Natural killer cell (primary cell): ENCODE measurements at regions not wholly inside any gene's neighbourhood (a gene's known extent, or its start where the extent isn't known, plus 50 kb on each side); places are given as distances from the start of the nearest gene placed in this dataset.

ENCODE experiments used
- ATAC-seq, 3 donors: fragments of 150-1000 bp in 2 of 3; fragments of 200-7000 bp in 1 of 3; cut with Tn5 transposase; 1 replicate in 1 of 3; 2 replicates in 2 of 3; pipeline ENCODE4 v1.10.0; 2021; ENCODE audit warnings: mild to moderate bottlenecking in 2 of 3, moderate library complexity in 2 of 3
- DNase-seq, 2 donors: peaks; one replicate each; pipeline versions ENCODE4 v3.0.0 to v3.0.0-alpha.2; 2013 to 2021; ENCODE audit warnings: mixed read lengths in 1 of 2
- H3K27ac ChIP-seq: one replicate; pipeline ENCODE4 v1.5.1; 2013; ENCODE audit warnings: mild to moderate bottlenecking, low read length
- H3K27me3 ChIP-seq: one replicate; pipeline ENCODE4 v1.6.1; 2013; ENCODE audit warnings: low read length; ENCODE audit not compliant: control insufficient read depth, insufficient read depth
- H3K36me3 ChIP-seq: one replicate; pipeline ENCODE4 v1.6.1; 2013; ENCODE audit warnings: low read length; ENCODE audit not compliant: control insufficient read depth, insufficient read depth
- H3K4me1 ChIP-seq: one replicate; pipeline ENCODE4 v1.6.1; 2013; ENCODE audit warnings: low read length; ENCODE audit not compliant: control insufficient read depth, insufficient read depth
- H3K4me3 ChIP-seq: one replicate; pipeline ENCODE4 v1.5.1; 2013; ENCODE audit warnings: low read length
- H3K9me3 ChIP-seq: one replicate; pipeline ENCODE4 v1.6.1; 2013; ENCODE audit warnings: low read length; ENCODE audit not compliant: control insufficient read depth, insufficient read depth
- H3K27ac Mint-ChIP-seq, 2 donors: one replicate each; pipeline ENCODE4 v1.8.0; 2022; ENCODE audit warnings: mild to moderate bottlenecking in 2 of 2, mixed read lengths in 2 of 2, moderate library complexity in 1 of 2
- H3K27me3 Mint-ChIP-seq, 2 donors: one replicate each; pipeline ENCODE4 v1.8.0; 2022; ENCODE audit warnings: low read depth in 2 of 2, mixed read lengths in 2 of 2
- H3K36me3 Mint-ChIP-seq: one replicate; pipeline ENCODE4 v1.8.0; 2022; ENCODE audit warnings: mixed read lengths
- H3K4me1 Mint-ChIP-seq, 2 donors: one replicate each; pipeline ENCODE4 v1.8.0; 2022; ENCODE audit warnings: mixed read lengths in 2 of 2
- H3K4me3 Mint-ChIP-seq: one replicate; pipeline ENCODE4 v1.8.0; 2022; ENCODE audit warnings: mild to moderate bottlenecking, moderate library complexity, mixed read lengths
- H3K9me3 Mint-ChIP-seq, 2 donors: one replicate each; pipeline ENCODE4 v1.8.0; 2022; ENCODE audit warnings: mixed read lengths in 2 of 2
- CTCF ChIP-seq: fragments of 200-600 bp; IDR thresholded peaks from one replicate; pipeline ENCODE4 v1.8.0; 2022; ENCODE audit warnings: antibody characterized with exemption
- WGBS: methylation state at CpG from one replicate; pipeline ENCODE4 v1.1.7; 2013; ENCODE audit warnings: missing lambda C conversion rate; ENCODE audit not compliant: insufficient coverage; 5-methylcytosine and 5-hydroxymethylcytosine counted together
- intact Hi-C: fragments of 100-400 bp; cut with micrococcal nuclease; formaldehyde crosslinking; loops from one replicate; pipeline ENCODE4 v1.14.2; 2022

DNA sequence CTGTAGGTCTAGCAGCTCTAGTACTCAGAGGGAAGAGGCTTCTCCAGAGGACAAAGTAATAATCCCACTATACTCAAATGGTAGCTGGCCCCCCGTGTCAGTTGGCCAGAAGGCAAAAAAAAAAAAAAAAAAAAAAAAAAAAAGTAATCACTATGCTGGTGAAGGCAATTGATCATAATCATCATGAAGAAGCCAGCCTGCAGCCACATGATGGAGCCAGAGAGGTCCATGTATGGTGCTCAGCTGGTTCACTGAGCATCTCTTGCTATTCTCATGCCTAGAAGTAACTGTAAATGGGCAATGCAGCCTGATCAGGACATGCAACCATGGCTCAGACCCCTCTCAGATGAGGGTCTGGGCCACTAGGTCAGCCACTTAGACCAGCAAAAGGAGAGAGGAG, 378.8 kb downstream of the MED13L start:
- peaks cover 0 to 4% of the 10 kb centered on the region in 2 donors for H3K9me3 Mint-ChIP-seq
- Histone ChIP-seq H3K4me1 (no peaks in the 10 kb centered on the region), H3K4me3 (no peak overlapping the region), H3K36me3 (no peaks in the 10 kb centered on the region), H3K27me3 (no peaks in the 10 kb centered on the region), H3K27ac (no peak overlapping the region), H3K9me3 (no peaks in the 10 kb centered on the region)
- no peaks in the 10 kb centered on the region for H3K4me1 Mint-ChIP-seq
- peak in 1 of 2 donors; percentile 4 for DNase-seq
- no peak for ATAC-seq
- intact Hi-C loops, result no loop called here
- no CpG with 5 or more reads among the region's 1 CpG for WGBS
- peaks cover 21 to 23% of the 10 kb centered on the region in 2 donors for H3K27me3 Mint-ChIP-seq
- no peaks in the 10 kb centered on the region for H3K36me3 Mint-ChIP-seq
- H3K27ac Mint-ChIP-seq, result no peak overlapping the region
- H3K4me3 Mint-ChIP-seq, result no peak overlapping the region
- no peak for TF ChIP-seq CTCF

GRCh38 chr12:115897729-115898128, 379.8 kb downstream of the MED13L start:
- H3K4me1 Mint-ChIP-seq, result no peaks in the 10 kb centered on the region
- Histone ChIP-seq H3K4me1 (no peaks in the 10 kb centered on the region), H3K9me3 (no peaks in the 10 kb centered on the region), H3K4me3 (no peak overlapping the region), H3K36me3 (no peaks in the 10 kb centered on the region), H3K27me3 (no peaks in the 10 kb centered on the region), H3K27ac (no peak overlapping the region)
- no peaks in the 10 kb centered on the region for H3K36me3 Mint-ChIP-seq
- no CpG with 5 or more reads among the region's 3 CpGs for WGBS
- peaks cover 16 to 20% of the 10 kb centered on the region in 2 donors for H3K27me3 Mint-ChIP-seq
- intact Hi-C loops, result no loop called here
- no peak for TF ChIP-seq CTCF
- ATAC-seq (no peak), DNase-seq (no peak)
- H3K9me3 Mint-ChIP-seq, result peaks cover 0 to 4% of the 10 kb centered on the region in 2 donors
- H3K27ac Mint-ChIP-seq, result no peak overlapping the region
- no peak overlapping the region for H3K4me3 Mint-ChIP-seq

DNA sequence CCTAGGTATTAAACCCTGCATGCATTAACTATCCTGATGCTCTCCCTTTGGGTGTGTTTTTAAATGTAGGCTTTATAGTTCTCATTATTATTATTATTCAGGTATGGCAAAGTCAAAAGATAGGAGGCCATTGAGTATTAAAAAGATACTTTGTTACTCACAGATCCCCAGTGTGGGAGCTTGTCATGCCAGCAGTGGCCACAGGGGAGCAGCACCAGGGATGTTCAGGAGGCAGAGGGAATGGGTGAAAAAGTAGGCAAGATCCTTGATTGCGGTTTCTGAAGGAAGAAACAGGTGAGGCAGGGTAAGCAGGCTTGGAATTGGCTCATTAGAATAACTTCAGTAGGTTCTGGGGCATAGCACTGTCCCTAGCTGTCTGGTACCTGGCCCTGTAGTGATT, 382.2 kb downstream of the MED13L start:
- Histone ChIP-seq H3K9me3 (no peaks in the 10 kb centered on the region), H3K4me3 (no peak overlapping the region), H3K27me3 (no peaks in the 10 kb centered on the region), H3K27ac (no peak overlapping the region), H3K36me3 (no peaks in the 10 kb centered on the region), H3K4me1 (no peaks in the 10 kb centered on the region)
- intact Hi-C loops, result no loop called here
- 86% methylated on average over 1 of the region's 1 CpG for WGBS
- TF ChIP-seq CTCF, result no peak
- Mint-ChIP-seq H3K27me3 (peaks cover 14 to 22% of the 10 kb centered on the region in 2 donors), H3K9me3 (peaks cover 0 to 4% of the 10 kb centered on the region in 2 donors), H3K4me3 (no peak overlapping the region), H3K4me1 (no peaks in the 10 kb centered on the region), H3K36me3 (no peaks in the 10 kb centered on the region), H3K27ac (no peak overlapping the region)
- ATAC-seq, result no peak
- DNase-seq, result no peak

DNA sequence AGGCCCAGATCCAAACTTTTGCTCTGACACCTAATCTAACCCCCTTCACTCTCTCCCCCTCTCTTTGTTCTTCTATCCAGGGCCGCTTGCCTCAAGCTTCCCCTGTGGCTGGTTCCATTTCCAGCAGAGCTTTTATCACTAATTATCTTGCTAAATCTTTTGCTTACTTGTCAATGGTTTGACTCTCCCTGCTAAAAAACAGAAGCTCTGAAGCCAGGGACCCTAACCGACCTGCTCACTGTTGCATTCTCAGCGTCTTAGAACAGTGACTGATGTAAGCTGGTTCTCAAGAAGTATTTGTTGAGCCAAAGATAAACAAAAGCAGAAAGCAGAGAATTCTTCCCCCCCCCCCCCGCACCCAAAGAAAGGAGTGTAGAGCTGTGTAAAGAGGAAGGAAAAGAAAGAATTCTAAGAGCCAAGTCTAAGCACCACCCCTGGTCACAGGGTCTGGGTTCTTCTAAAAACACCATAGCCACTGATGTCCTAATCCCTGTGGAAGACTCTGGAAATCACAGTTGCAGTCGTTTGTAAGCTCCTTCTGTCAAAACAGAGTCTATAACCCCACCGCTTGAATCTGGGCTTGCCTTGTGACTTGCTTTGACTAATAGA, 385.8 kb downstream of the MED13L start:
- WGBS, result 41% methylated on average over 5 of the region's 6 CpGs
- no peak for DNase-seq
- Histone ChIP-seq H3K36me3 (no peaks in the 10 kb centered on the region), H3K4me1 (no peaks in the 10 kb centered on the region), H3K27ac (no peak overlapping the region), H3K27me3 (no peaks in the 10 kb centered on the region), H3K4me3 (no peak overlapping the region), H3K9me3 (no peaks in the 10 kb centered on the region)
- H3K4me3 Mint-ChIP-seq, result no peak overlapping the region
- ATAC-seq, result no peak
- no peaks in the 10 kb centered on the region for H3K36me3 Mint-ChIP-seq
- intact Hi-C loops, result no loop called here
- H3K9me3 Mint-ChIP-seq, result peaks cover 0 to 4% of the 10 kb centered on the region in 2 donors
- no peak for TF ChIP-seq CTCF
- H3K27ac Mint-ChIP-seq, result no peak overlapping the region
- H3K27me3 Mint-ChIP-seq, result peaks cover 14 to 23% of the 10 kb centered on the region in 2 donors
- no peaks in the 10 kb centered on the region for H3K4me1 Mint-ChIP-seq
